ENCODE measurements at regions not wholly inside any gene's neighbourhood (a gene's known extent, or its start where the extent isn't known, plus 50 kb on each side); places are given as distances from the start of the nearest gene placed in this dataset.

DNA sequence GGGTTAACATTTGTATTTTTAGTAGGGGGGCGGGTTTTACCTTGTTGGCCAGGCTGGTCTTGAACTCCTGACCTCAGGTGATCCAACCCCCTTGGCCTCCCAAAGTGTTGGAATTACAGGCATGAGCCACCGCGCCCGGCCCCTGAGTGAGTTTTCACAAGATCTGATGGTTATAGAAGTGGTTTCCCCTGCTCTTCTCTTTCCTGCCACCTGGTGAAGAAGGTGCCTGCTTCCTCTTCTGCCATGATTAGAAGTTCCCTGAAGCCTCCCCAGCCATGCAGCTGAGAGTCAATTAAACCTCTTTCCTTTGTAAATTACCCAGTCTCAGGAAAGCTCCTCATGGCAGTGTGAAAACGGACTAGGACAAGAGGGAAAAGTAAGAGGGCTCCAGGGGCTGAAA is 259.1 kb upstream of the PLET1 start:
- H3K4me1 ChIP-seq (ENCODE audit: insufficient read depth, low read length): no peaks in the 10 kb centered on the region
- no peak for DNase-seq (ENCODE audit: insufficient read length, low spot score, missing footprints)
- H3K79me2 ChIP-seq (ENCODE audit: insufficient read depth, low read length): no peaks in the 10 kb centered on the region
- H3K36me3 ChIP-seq (ENCODE audit: insufficient read depth, low read length): no peaks in the 10 kb centered on the region
- no peaks in the 10 kb centered on the region for H4K20me1 ChIP-seq (ENCODE audit: insufficient read depth, low read length)
- H2AFZ ChIP-seq (ENCODE audit: low read length): no peak overlapping the region
- H3K4me2 ChIP-seq (ENCODE audit: insufficient read depth, low read length): no peak overlapping the region
- H3K27me3 ChIP-seq (ENCODE audit: insufficient read depth, low read length): no peaks in the 10 kb centered on the region
- H3K4me3 ChIP-seq (ENCODE audit: insufficient read depth, low read length): no peak overlapping the region
- H3K27ac ChIP-seq (ENCODE audit: low read depth, low read length): no peak overlapping the region
- no peaks in the 10 kb centered on the region for H3K9me3 ChIP-seq (ENCODE audit: low read depth, low read length)
- TF ChIP-seq, protein P1, sequence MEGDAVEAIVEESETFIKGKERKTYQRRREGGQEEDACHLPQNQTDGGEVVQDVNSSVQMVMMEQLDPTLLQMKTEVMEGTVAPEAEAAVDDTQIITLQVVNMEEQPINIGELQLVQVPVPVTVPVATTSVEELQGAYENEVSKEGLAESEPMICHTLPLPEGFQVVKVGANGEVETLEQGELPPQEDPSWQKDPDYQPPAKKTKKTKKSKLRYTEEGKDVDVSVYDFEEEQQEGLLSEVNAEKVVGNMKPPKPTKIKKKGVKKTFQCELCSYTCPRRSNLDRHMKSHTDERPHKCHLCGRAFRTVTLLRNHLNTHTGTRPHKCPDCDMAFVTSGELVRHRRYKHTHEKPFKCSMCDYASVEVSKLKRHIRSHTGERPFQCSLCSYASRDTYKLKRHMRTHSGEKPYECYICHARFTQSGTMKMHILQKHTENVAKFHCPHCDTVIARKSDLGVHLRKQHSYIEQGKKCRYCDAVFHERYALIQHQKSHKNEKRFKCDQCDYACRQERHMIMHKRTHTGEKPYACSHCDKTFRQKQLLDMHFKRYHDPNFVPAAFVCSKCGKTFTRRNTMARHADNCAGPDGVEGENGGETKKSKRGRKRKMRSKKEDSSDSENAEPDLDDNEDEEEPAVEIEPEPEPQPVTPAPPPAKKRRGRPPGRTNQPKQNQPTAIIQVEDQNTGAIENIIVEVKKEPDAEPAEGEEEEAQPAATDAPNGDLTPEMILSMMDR (IDR thresholded peaks at IDR 0.05; ENCODE audit: extremely low read depth, low read depth, low read length): no peak

DNA sequence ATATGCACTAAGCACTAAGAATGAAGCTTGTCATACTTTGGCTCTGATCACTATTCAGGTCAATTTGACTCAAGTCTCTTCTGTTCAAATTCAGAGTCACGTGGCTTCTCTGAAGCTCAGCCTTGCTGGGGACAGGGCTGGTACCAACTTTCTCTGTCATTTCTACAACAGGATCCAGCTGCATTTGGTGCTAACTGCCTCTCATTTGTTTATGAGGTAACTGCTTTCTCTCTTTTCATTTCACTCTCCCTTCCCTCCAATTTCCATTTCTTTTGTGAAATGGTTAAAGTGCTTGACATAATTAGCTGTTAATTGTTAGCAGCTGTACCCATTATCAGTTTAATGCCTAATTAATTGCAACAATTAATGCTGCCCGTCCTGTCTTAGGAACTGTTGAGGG is 259.7 kb upstream of the PLET1 start:
- Histone ChIP-seq H3K4me3 (ENCODE audit: insufficient read depth, low read length) (no peak overlapping the region), H4K20me1 (ENCODE audit: insufficient read depth, low read length) (no peaks in the 10 kb centered on the region), H3K36me3 (ENCODE audit: insufficient read depth, low read length) (no peaks in the 10 kb centered on the region), H2AFZ (ENCODE audit: low read length) (no peak overlapping the region), H3K4me1 (ENCODE audit: insufficient read depth, low read length) (no peaks in the 10 kb centered on the region), H3K9me3 (ENCODE audit: low read depth, low read length) (no peaks in the 10 kb centered on the region), H3K27me3 (ENCODE audit: insufficient read depth, low read length) (no peaks in the 10 kb centered on the region), H3K79me2 (ENCODE audit: insufficient read depth, low read length) (no peaks in the 10 kb centered on the region), H3K4me2 (ENCODE audit: insufficient read depth, low read length) (no peak overlapping the region), H3K27ac (ENCODE audit: low read depth, low read length) (no peak overlapping the region)
- DNase-seq (ENCODE audit: insufficient read length, low spot score, missing footprints): no peak
- TF ChIP-seq, protein P1 (IDR thresholded peaks at IDR 0.05; ENCODE audit: extremely low read depth, low read depth, low read length): no peak

DNA sequence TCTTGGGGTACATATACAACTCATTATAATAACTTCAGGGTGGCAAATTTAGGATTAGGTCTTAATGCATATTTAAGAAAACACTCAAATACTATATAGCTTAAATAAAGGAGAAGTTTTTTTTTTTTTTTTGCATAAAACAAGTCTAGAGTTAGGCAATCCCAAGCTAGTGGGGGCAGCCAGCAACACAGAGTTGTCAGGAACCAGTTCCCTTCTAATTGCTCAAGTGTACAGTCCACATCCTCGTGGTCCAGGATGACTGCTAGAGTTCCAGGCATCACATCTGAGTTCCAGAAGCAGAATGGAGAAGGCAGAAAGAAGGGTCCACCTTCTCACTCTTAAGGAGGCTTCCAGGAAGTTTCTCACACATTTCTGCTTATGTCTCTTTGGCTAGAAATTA is 261.9 kb upstream of the PLET1 start:
- no peak overlapping the region for H2AFZ ChIP-seq (ENCODE audit: low read length)
- no peaks in the 10 kb centered on the region for H4K20me1 ChIP-seq (ENCODE audit: insufficient read depth, low read length)
- H3K27ac ChIP-seq (ENCODE audit: low read depth, low read length): no peak overlapping the region
- no peak overlapping the region for H3K4me3 ChIP-seq (ENCODE audit: insufficient read depth, low read length)
- no peaks in the 10 kb centered on the region for H3K79me2 ChIP-seq (ENCODE audit: insufficient read depth, low read length)
- no peaks in the 10 kb centered on the region for H3K36me3 ChIP-seq (ENCODE audit: insufficient read depth, low read length)
- H3K4me1 ChIP-seq (ENCODE audit: insufficient read depth, low read length): no peaks in the 10 kb centered on the region
- no peaks in the 10 kb centered on the region for H3K27me3 ChIP-seq (ENCODE audit: insufficient read depth, low read length)
- TF ChIP-seq, protein P1 (IDR thresholded peaks at IDR 0.05; ENCODE audit: extremely low read depth, low read depth, low read length): no peak
- H3K4me2 ChIP-seq (ENCODE audit: insufficient read depth, low read length): no peak overlapping the region
- H3K9me3 ChIP-seq (ENCODE audit: low read depth, low read length): no peaks in the 10 kb centered on the region
- DNase-seq (ENCODE audit: insufficient read length, low spot score, missing footprints): no peak

DNA sequence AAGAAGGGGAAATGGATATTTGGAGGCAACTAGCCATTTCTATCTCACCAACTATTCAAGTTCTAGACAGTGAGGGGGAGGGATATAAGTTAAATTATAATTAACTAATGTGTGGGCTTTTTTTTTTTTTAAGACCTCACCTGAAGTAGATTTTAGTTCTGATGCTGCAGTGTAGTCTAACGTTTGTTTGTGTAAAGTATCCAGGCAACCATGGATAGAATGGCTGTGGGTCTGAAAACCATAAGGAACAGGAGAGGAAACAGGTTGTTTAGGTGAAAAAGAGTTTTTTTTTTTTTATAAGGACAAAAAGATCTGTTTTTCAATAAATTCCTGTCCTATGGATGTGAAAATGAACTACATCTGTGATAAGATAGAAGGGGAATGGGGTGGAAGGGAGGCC is 262.4 kb upstream of the PLET1 start:
- Histone ChIP-seq H3K4me1 (ENCODE audit: insufficient read depth, low read length) (no peaks in the 10 kb centered on the region), H3K36me3 (ENCODE audit: insufficient read depth, low read length) (no peaks in the 10 kb centered on the region), H3K9me3 (ENCODE audit: low read depth, low read length) (no peaks in the 10 kb centered on the region), H3K27me3 (ENCODE audit: insufficient read depth, low read length) (no peaks in the 10 kb centered on the region), H3K79me2 (ENCODE audit: insufficient read depth, low read length) (no peaks in the 10 kb centered on the region), H3K27ac (ENCODE audit: low read depth, low read length) (no peak overlapping the region), H3K4me2 (ENCODE audit: insufficient read depth, low read length) (no peak overlapping the region), H4K20me1 (ENCODE audit: insufficient read depth, low read length) (no peaks in the 10 kb centered on the region), H3K4me3 (ENCODE audit: insufficient read depth, low read length) (no peak overlapping the region), H2AFZ (ENCODE audit: low read length) (no peak overlapping the region)
- TF ChIP-seq, protein P1 (IDR thresholded peaks at IDR 0.05; ENCODE audit: extremely low read depth, low read depth, low read length): no peak
- no peak for DNase-seq (ENCODE audit: insufficient read length, low spot score, missing footprints)

All from osteoblast (primary cell).